Panc1 (cell line): ENCODE measurements at regions not wholly inside any gene's neighbourhood (a gene's known extent, or its start where the extent isn't known, plus 50 kb on each side); places are given as distances from the start of the nearest gene placed in this dataset.

Experiments
- CTCF ChIP-seq: fragments of 450-650 bp; IDR thresholded peaks from 2 replicates; pipeline ENCODE4 v1.5.1; 2017; ENCODE audit warnings: mild to moderate bottlenecking
- POLR2AphosphoS5 ChIP-seq: IDR thresholded peaks from 2 replicates; pipeline ENCODE4 v1.6.1; 2012; ENCODE audit warnings: mild to moderate bottlenecking, low read depth, low read length, moderate library complexity
- REST ChIP-seq, 2 experiments: IDR thresholded peaks; 2 replicates each; pipeline ENCODE4 v1.6.1; 2011 to 2012; ENCODE audit warnings: low read depth in 2 of 2, control low read depth in 1 of 2, low read length in 1 of 2, mild to moderate bottlenecking in 1 of 2, moderate library complexity in 1 of 2; ENCODE audit not compliant: insufficient read depth in 1 of 2
- SIN3A ChIP-seq: IDR thresholded peaks from 2 replicates; pipeline ENCODE4 v1.6.1; 2012; ENCODE audit warnings: low read depth, mild to moderate bottlenecking, low read length, moderate library complexity, borderline replicate concordance; ENCODE audit not compliant: insufficient read depth
- TCF7L2 ChIP-seq: IDR thresholded peaks from 2 replicates; pipeline ENCODE4 v1.6.1; 2011; ENCODE audit warnings: mild to moderate bottlenecking, low read depth, low read length, inconsistent platforms

DNA sequence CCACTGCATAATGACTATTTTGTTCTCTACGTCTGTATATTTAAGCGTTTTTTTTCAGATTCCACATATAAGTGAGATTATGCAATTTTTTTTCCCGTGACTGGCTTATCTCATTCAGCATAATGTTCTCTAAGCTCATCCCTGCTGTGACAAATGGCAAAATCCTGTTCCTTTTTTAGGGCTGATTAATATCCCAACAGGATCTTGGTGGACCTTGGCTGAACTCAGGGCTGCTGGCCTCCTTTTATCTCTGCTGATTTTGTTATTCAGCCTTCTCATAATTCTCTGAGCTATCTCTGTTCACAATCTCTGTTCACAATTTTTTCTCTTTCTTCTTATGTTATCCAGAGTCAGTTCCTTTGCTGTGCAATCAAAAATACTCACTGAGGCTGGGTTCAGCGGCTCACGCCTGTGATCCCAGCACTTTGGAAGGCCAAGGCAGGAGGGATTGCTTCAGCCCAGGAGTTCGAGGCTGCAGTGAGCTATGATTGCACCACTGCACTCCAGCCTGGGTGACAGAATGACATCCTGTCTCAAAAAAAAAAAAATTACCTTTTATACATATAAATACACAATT lies 1035.9 kb upstream of the AUTS2 start:
- TF ChIP-seq CTCF (no peak), POLR2AphosphoS5 (no peak), REST (IDR thresholded peaks at IDR 0.05; ENCODE audit: insufficient read depth in 1 of 2, low read depth in 2 of 2, low read length in 1 of 2) (no peak), SIN3A (no peak), TCF7L2 (no peak)
